ENCODE measurements at regions not wholly inside any gene's neighbourhood (a gene's known extent, or its start where the extent isn't known, plus 50 kb on each side); places are given as distances from the start of the nearest gene placed in this dataset.
A peak's percentile ranks its signal among the peaks of the same experiment; 100 is the strongest.
"Not testable (repeated sequence)": the region's sequence is repeated elsewhere in the genome, so short reads cannot be mapped to it uniquely, and the experiment has no call there.

- peak; percentile 21 for DNase-seq
Measured at GRCh38 chr3:152583963-152584362, 251.0 kb upstream of the P2RY1 start.

- DNase-seq = no peak
Measured at GRCh38 chr3:152586974-152587373, 248.0 kb upstream of the P2RY1 start.

- DNase-seq = no peak
Measured at GRCh38 chr3:152587861-152588260, 247.1 kb upstream of the P2RY1 start.

- DNase-seq = no peak
Measured at GRCh38 chr3:152589644-152590043, 245.3 kb upstream of the P2RY1 start.

- no peak for DNase-seq
Measured at GRCh38 chr3:152591515-152591914, 243.4 kb upstream of the P2RY1 start.

GRCh38 chr3:152593242-152593641 is 241.7 kb upstream of the P2RY1 start:
- DNase-seq = no peak

- peak; percentile 68 for DNase-seq
Measured at GRCh38 chr3:152595975-152596821, 238.7 kb upstream of the P2RY1 start.

- not testable (repeated sequence) for DNase-seq
Measured at GRCh38 chr3:152596832-152597231, 238.1 kb upstream of the P2RY1 start.

GRCh38 chr3:152606146-152606545 is 228.8 kb upstream of the P2RY1 start:
- DNase-seq = peak; percentile 83

GRCh38 chr3:152607179-152607578 is 227.8 kb upstream of the P2RY1 start:
- no peak for DNase-seq

- no peak for DNase-seq
Measured at GRCh38 chr3:152608696-152609594, 226.0 kb upstream of the P2RY1 start.

GRCh38 chr3:152609891-152610290 is 225.0 kb upstream of the P2RY1 start:
- DNase-seq = no peak

- no peak for DNase-seq
Measured at GRCh38 chr3:152610622-152611021, 224.3 kb upstream of the P2RY1 start.

GRCh38 chr3:152611905-152612304 is 223.0 kb upstream of the P2RY1 start:
- no peak for DNase-seq

- DNase-seq = no peak
Measured at GRCh38 chr3:152613851-152614250, 221.1 kb upstream of the P2RY1 start.

- no peak for DNase-seq
Measured at GRCh38 chr3:152615681-152616080, 219.2 kb upstream of the P2RY1 start.

GRCh38 chr3:152617609-152618008 is 217.3 kb upstream of the P2RY1 start:
- no peak for DNase-seq

- no peak for DNase-seq
Measured at GRCh38 chr3:152618529-152618928, 216.4 kb upstream of the P2RY1 start.

GRCh38 chr3:152619691-152620090 is 215.2 kb upstream of the P2RY1 start:
- DNase-seq = no peak

GRCh38 chr3:152620395-152620794 is 214.5 kb upstream of the P2RY1 start:
- no peak for DNase-seq

- DNase-seq = peak; percentile 55
Measured at GRCh38 chr3:152621006-152621868, 213.7 kb upstream of the P2RY1 start.

- DNase-seq = no peak
Measured at GRCh38 chr3:152621967-152622810, 212.7 kb upstream of the P2RY1 start.

Measured in eye (tissue), 1 donor.